H9 (cell line): ENCODE measurements at regions not wholly inside any gene's neighbourhood (a gene's known extent, or its start where the extent isn't known, plus 50 kb on each side); places are given as distances from the start of the nearest gene placed in this dataset.

ENCODE experiments used
- DNase-seq: peaks from one replicate; pipeline ENCODE4 v3.0.0-alpha.2; 2017
- H2AFZ ChIP-seq: one replicate; pipeline ENCODE4 v1.6.1; 2013; ENCODE audit warnings: mild to moderate bottlenecking, low read length, control low read depth, moderate library complexity
- H2AK5ac ChIP-seq: 2 replicates; pipeline ENCODE4 v1.6.1; 2013; ENCODE audit warnings: low read length, control low read depth, mixed read lengths; ENCODE audit not compliant: insufficient read length
- H2BK120ac ChIP-seq: one replicate; pipeline ENCODE4 v1.6.1; 2013; ENCODE audit warnings: low read depth, mild to moderate bottlenecking, low read length, control low read depth, inconsistent platforms; ENCODE audit not compliant: poor library complexity, severe bottlenecking
- H2BK12ac ChIP-seq: 2 replicates; pipeline ENCODE4 v1.6.1; 2013; ENCODE audit warnings: low read length, control low read depth, mixed read lengths, low read depth; ENCODE audit not compliant: insufficient read length
- H2BK15ac ChIP-seq: 2 replicates; pipeline ENCODE4 v1.6.1; 2013; ENCODE audit warnings: low read depth, low read length, control low read depth
- H2BK20ac ChIP-seq: one replicate; pipeline ENCODE4 v1.6.1; 2013; ENCODE audit warnings: low read depth, mild to moderate bottlenecking, low read length, control low read depth, inconsistent platforms; ENCODE audit not compliant: poor library complexity, severe bottlenecking
- H2BK5ac ChIP-seq: 2 replicates; pipeline ENCODE4 v1.6.1; 2013; ENCODE audit warnings: low read length, control low read depth, mixed read lengths; ENCODE audit not compliant: insufficient read length
- H3K14ac ChIP-seq: 2 replicates; pipeline ENCODE4 v1.6.1; 2013; ENCODE audit warnings: low read length, control low read depth; ENCODE audit not compliant: insufficient read depth
- H3K18ac ChIP-seq: 2 replicates; pipeline ENCODE4 v1.6.1; 2013; ENCODE audit warnings: low read depth, mild to moderate bottlenecking, mixed read lengths, low read length, control low read depth; ENCODE audit not compliant: insufficient read length
- H3K23ac ChIP-seq: 2 replicates; pipeline ENCODE4 v1.6.1; 2013; ENCODE audit warnings: low read length, control low read depth, mixed read lengths, low read depth; ENCODE audit not compliant: insufficient read length
- H3K23me2 ChIP-seq: 2 replicates; pipeline ENCODE4 v1.6.1; 2013; ENCODE audit warnings: low read depth, mild to moderate bottlenecking, mixed read lengths, low read length, control low read depth; ENCODE audit not compliant: insufficient read length, poor library complexity, severe bottlenecking
- H3K27ac ChIP-seq: 2 replicates; pipeline ENCODE4 v1.5.1; 2013; ENCODE audit warnings: low read length, control low read depth, mixed read lengths, low read depth; ENCODE audit not compliant: insufficient read length
- H3K27me3 ChIP-seq: 2 replicates; pipeline ENCODE4 v1.6.1; 2013; ENCODE audit warnings: low read length, control low read depth, inconsistent platforms; ENCODE audit not compliant: insufficient read depth
- H3K4ac ChIP-seq: 2 replicates; pipeline ENCODE4 v1.6.1; 2013; ENCODE audit warnings: low read depth, mild to moderate bottlenecking, control low read depth, inconsistent platforms, low read length, moderate library complexity
- H3K4me1 ChIP-seq: 2 replicates; pipeline ENCODE4 v1.6.1; 2013; ENCODE audit warnings: low read length, control low read depth, inconsistent platforms; ENCODE audit not compliant: insufficient read depth
- H3K4me2 ChIP-seq: 2 replicates; pipeline ENCODE4 v1.6.1; 2013; ENCODE audit warnings: low read length, control low read depth, mixed read lengths; ENCODE audit not compliant: insufficient read length, insufficient read depth
- H3K56ac ChIP-seq: 2 replicates; pipeline ENCODE4 v1.6.1; 2013; ENCODE audit warnings: low read depth, mild to moderate bottlenecking, mixed read lengths, low read length, control low read depth; ENCODE audit not compliant: insufficient read length
- H3K79me1 ChIP-seq: 2 replicates; pipeline ENCODE4 v1.6.1; 2013; ENCODE audit warnings: low read depth, mild to moderate bottlenecking, moderate library complexity, low read length, control low read depth, inconsistent platforms; ENCODE audit not compliant: insufficient read depth, poor library complexity, severe bottlenecking
- H3K79me2 ChIP-seq: 2 replicates; pipeline ENCODE4 v1.6.1; 2013; ENCODE audit warnings: low read length, control low read depth, inconsistent platforms; ENCODE audit not compliant: insufficient read depth
- H3K9ac ChIP-seq: 2 replicates; pipeline ENCODE4 v1.6.1; 2013; ENCODE audit warnings: low read length, control low read depth, mixed read lengths; ENCODE audit not compliant: insufficient read length; ENCODE audit errors: extremely low read depth
- H3K9me3 ChIP-seq: one replicate; pipeline ENCODE4 v1.6.1; 2013; ENCODE audit warnings: low read depth, low read length, inconsistent platforms; ENCODE audit not compliant: control insufficient read depth
- H3T11ph ChIP-seq: one replicate; pipeline ENCODE4 v1.6.1; 2013; ENCODE audit warnings: mild to moderate bottlenecking, low read length, control low read depth, inconsistent platforms
- H4K20me1 ChIP-seq: one replicate; pipeline ENCODE4 v1.6.1; 2013; ENCODE audit not compliant: control insufficient read depth, insufficient read length, insufficient read depth
- H4K5ac ChIP-seq: 2 replicates; pipeline ENCODE4 v1.6.1; 2013; ENCODE audit warnings: low read depth, mild to moderate bottlenecking, mixed read lengths, low read length, control low read depth; ENCODE audit not compliant: insufficient read length
- H4K8ac ChIP-seq: replicated peaks from 2 replicates; pipeline ENCODE4 v1.6.1; 2013; ENCODE audit warnings: low read length, control low read depth, mixed read lengths, low read depth; ENCODE audit not compliant: insufficient read length
- H4K91ac ChIP-seq: 2 replicates; pipeline ENCODE4 v1.6.1; 2013; ENCODE audit warnings: low read depth, mild to moderate bottlenecking, moderate library complexity, mixed read lengths, low read length, control low read depth; ENCODE audit not compliant: insufficient read length
- H3K27ac Mint-ChIP-seq, 3 experiments: 2 replicates in 2 of 3; 3 replicates in 1 of 3; pipeline ENCODE4 v1.8.0; 2020 to 2021; ENCODE audit warnings: mixed read lengths in 3 of 3, mild to moderate bottlenecking in 1 of 3, moderate library complexity in 1 of 3
- H3K27me3 Mint-ChIP-seq: 2 replicates; pipeline ENCODE4 v1.8.0; 2021; ENCODE audit warnings: low read depth, mild to moderate bottlenecking, moderate library complexity, mixed read lengths
- H3K36me3 Mint-ChIP-seq, 3 experiments: 2 replicates in 2 of 3; 3 replicates in 1 of 3; pipeline ENCODE4 v1.8.0; 2020 to 2021; ENCODE audit warnings: low read depth in 3 of 3, mixed read lengths in 3 of 3; ENCODE audit not compliant: insufficient read depth in 1 of 3
- H3K4me1 Mint-ChIP-seq, 2 experiments: 2 replicates each; pipeline ENCODE4 v1.8.0; 2020; ENCODE audit warnings: mixed read lengths in 2 of 2
- H3K4me3 Mint-ChIP-seq, 2 experiments: 2 replicates in 1 of 2; 3 replicates in 1 of 2; pipeline ENCODE4 v1.8.0; 2020 to 2021; ENCODE audit warnings: mild to moderate bottlenecking in 2 of 2, mixed read lengths in 2 of 2, moderate library complexity in 1 of 2
- H3K9me3 Mint-ChIP-seq, 2 experiments: 2 replicates in 1 of 2; 3 replicates in 1 of 2; pipeline ENCODE4 v1.8.0; 2020; ENCODE audit warnings: mild to moderate bottlenecking in 2 of 2, mixed read lengths in 2 of 2, moderate library complexity in 1 of 2
- WGBS: extraction: QIAGEN DNeasy Blood & Tissue Kit; methylation state at CpG from one replicate; pipeline ENCODE4 v1.1.7; 2013; ENCODE audit warnings: missing lambda C conversion rate, low lambda C conversion rate, mixed read lengths; ENCODE audit not compliant: insufficient read length; ENCODE audit errors: extremely low coverage; 5-methylcytosine and 5-hydroxymethylcytosine counted together
- TF ChIP-seq, protein P1 (sequence below): fragments of 200-600 bp; sonication (generic); conservative IDR thresholded peaks from 3 replicates; pipeline ENCODE4 v1.8.0; 2021; ENCODE audit warnings: antibody characterized with exemption, mild to moderate bottlenecking

GRCh38 chr12:118773956-118774723, 207.2 kb upstream of the SRRM4 start:
- H3K27ac Mint-ChIP-seq: peak overlapping the region; percentile 75 to 92 (median 85); a peak in 5 of 7 replicates
- no CpG with 5 or more reads among the region's 43 CpGs for WGBS
- peak overlapping the region; percentile 66 to 73 for H3K4me3 Mint-ChIP-seq
- no peak overlapping the region for H4K91ac ChIP-seq
- H4K5ac ChIP-seq: peak overlapping the region; percentile 8
- no peak overlapping the region for H4K8ac ChIP-seq
- peaks cover 27 to 37% of the 10 kb centered on the region in 2 experiments for H3K4me1 Mint-ChIP-seq
- no peaks in the 10 kb centered on the region for H3K79me2 ChIP-seq
- no peak overlapping the region; the same call in 1 of the 2 replicates for H3K4ac ChIP-seq
- no peaks in the 10 kb centered on the region for H3K4me1 ChIP-seq
- H2AK5ac ChIP-seq: no peak overlapping the region
- H3K14ac ChIP-seq: peak overlapping the region; percentile 89
- no peak overlapping the region for H2BK120ac ChIP-seq
- H2BK5ac ChIP-seq: no peak overlapping the region
- H3K18ac ChIP-seq: peak overlapping the region; percentile 55
- no peaks in the 10 kb centered on the region for H3K9me3 ChIP-seq
- peak overlapping the region; percentile 40 for H3K4me2 ChIP-seq
- H2AFZ ChIP-seq: no peak overlapping the region
- H4K20me1 ChIP-seq: no peaks in the 10 kb centered on the region
- H3K9ac ChIP-seq: peak overlapping the region; percentile 15
- H3K23ac ChIP-seq: no peak overlapping the region
- no peak overlapping the region for H2BK12ac ChIP-seq
- no peaks in the 10 kb centered on the region for H3K79me1 ChIP-seq
- DNase-seq: peak; percentile 99
- H2BK20ac ChIP-seq: no peak overlapping the region
- no peaks in the 10 kb centered on the region; the same call in 1 of the 2 replicates for H3K27me3 ChIP-seq
- H3K36me3 Mint-ChIP-seq: peaks cover 0 to 10% (median 2%) of the 10 kb centered on the region in 3 experiments; a peak in 3 of 7 replicates
- H2BK15ac ChIP-seq: no peak overlapping the region
- H3K27me3 Mint-ChIP-seq: peaks cover 74% of the 10 kb centered on the region
- peaks cover 2 to 6% of the 10 kb centered on the region in 2 experiments; a peak in 4 of 5 replicates for H3K9me3 Mint-ChIP-seq
- TF ChIP-seq, protein P1, sequence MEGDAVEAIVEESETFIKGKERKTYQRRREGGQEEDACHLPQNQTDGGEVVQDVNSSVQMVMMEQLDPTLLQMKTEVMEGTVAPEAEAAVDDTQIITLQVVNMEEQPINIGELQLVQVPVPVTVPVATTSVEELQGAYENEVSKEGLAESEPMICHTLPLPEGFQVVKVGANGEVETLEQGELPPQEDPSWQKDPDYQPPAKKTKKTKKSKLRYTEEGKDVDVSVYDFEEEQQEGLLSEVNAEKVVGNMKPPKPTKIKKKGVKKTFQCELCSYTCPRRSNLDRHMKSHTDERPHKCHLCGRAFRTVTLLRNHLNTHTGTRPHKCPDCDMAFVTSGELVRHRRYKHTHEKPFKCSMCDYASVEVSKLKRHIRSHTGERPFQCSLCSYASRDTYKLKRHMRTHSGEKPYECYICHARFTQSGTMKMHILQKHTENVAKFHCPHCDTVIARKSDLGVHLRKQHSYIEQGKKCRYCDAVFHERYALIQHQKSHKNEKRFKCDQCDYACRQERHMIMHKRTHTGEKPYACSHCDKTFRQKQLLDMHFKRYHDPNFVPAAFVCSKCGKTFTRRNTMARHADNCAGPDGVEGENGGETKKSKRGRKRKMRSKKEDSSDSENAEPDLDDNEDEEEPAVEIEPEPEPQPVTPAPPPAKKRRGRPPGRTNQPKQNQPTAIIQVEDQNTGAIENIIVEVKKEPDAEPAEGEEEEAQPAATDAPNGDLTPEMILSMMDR: no peak
- no peak overlapping the region for H3T11ph ChIP-seq
- peaks cover 5% of the 10 kb centered on the region for H3K23me2 ChIP-seq
- H3K56ac ChIP-seq: no peak overlapping the region
- no peak overlapping the region for H3K27ac ChIP-seq
